SK-N-SH (cell line): ENCODE measurements at regions not wholly inside any gene's neighbourhood (a gene's known extent, or its start where the extent isn't known, plus 50 kb on each side); places are given as distances from the start of the nearest gene placed in this dataset.
A peak's percentile ranks its signal among the peaks of the same experiment; 100 is the strongest.
"Not testable (repeated sequence)": the region's sequence is repeated elsewhere in the genome, so short reads cannot be mapped to it uniquely, and the experiment has no call there.

Experiments
- CTCF ChIA-PET: fragments of 300-600, 350-600 bp; formaldehyde crosslinking; extraction: SDS; loops from one replicate; lab custom pipeline; 2021; lab: Yijun Ruan, JAX
- POLR2A ChIA-PET: fragments of 350-600 bp; sonication (Branson Sonifier 250); formaldehyde crosslinking; extraction: SDS; loops from one replicate; lab custom pipeline; 2020; ENCODE audit warnings: antibody characterized with exemption, inconsistent platforms; lab: Yijun Ruan, JAX
- DNase-seq: peaks from one replicate; pipeline ENCODE4 v3.0.0; 2012
- H2AFZ ChIP-seq: fragments of 200-600 bp; sonication (generic); 2 replicates; pipeline ENCODE4 v1.8.1; 2016; ENCODE audit warnings: antibody characterized with exemption, mild to moderate bottlenecking, low read depth
- H3F3A ChIP-seq: fragments of 200-600 bp; sonication (generic); replicated peaks from 2 replicates; pipeline ENCODE3; 2016; ENCODE audit warnings: antibody characterized with exemption, mild to moderate bottlenecking; ENCODE audit not compliant: insufficient read depth
- H3K27ac ChIP-seq, 2 experiments: fragments of 200-500 bp in 1 of 2; fragments of 200-600 bp in 1 of 2; sonication (Bioruptor generic) in 1 of 2; sonication (generic), shearing (Covaris generic) in 1 of 2; 2 replicates each; pipeline versions ENCODE4 v1.5.1 to v1.6.1; 2014 to 2016; ENCODE audit warnings: low read depth in 2 of 2, inconsistent platforms in 1 of 2, low read length in 1 of 2, mild to moderate bottlenecking in 1 of 2, mixed read lengths in 1 of 2
- H3K27me3 ChIP-seq: fragments of 200-600 bp; sonication (generic), shearing (Covaris generic); 2 replicates; pipeline ENCODE4 v1.6.1; 2016; ENCODE audit warnings: mixed run types; ENCODE audit not compliant: insufficient read depth
- H3K36me3 ChIP-seq, 2 experiments: fragments of 200-500 bp in 1 of 2; fragments of 200-600 bp in 1 of 2; sonication (Bioruptor generic) in 1 of 2; sonication (generic) in 1 of 2; replicated peaks in 1 of 2; 2 replicates each; pipeline versions ENCODE3 to v1.5.1; 2014 to 2016; ENCODE audit warnings: low read length in 1 of 2, mild to moderate bottlenecking in 1 of 2; ENCODE audit not compliant: insufficient read depth in 2 of 2, control insufficient read depth in 1 of 2
- H3K4me1 ChIP-seq, 2 experiments: fragments of 200-500 bp in 1 of 2; fragments of 200-600 bp in 1 of 2; sonication (Bioruptor generic) in 1 of 2; sonication (generic), shearing (Covaris generic) in 1 of 2; 2 replicates each; pipeline versions ENCODE4 v1.5.1 to v1.6.1; 2014 to 2016; ENCODE audit warnings: low read depth in 1 of 2, low read length in 1 of 2, mixed run types in 1 of 2; ENCODE audit not compliant: insufficient read depth in 2 of 2, control insufficient read depth in 1 of 2
- H3K4me2 ChIP-seq: fragments of 200-600 bp; sonication (generic), shearing (Covaris generic); 2 replicates; pipeline ENCODE4 v1.6.1; 2017; ENCODE audit warnings: mixed run types
- H3K4me3 ChIP-seq, 2 experiments: fragments of 200-500 bp in 1 of 2; fragments of 200-600 bp in 1 of 2; sonication (Bioruptor generic) in 1 of 2; sonication (generic), shearing (Covaris generic) in 1 of 2; 2 replicates each; pipeline versions ENCODE4 v1.5.1 to v1.8.1; 2014 to 2016; ENCODE audit warnings: low read depth in 2 of 2, inconsistent platforms in 1 of 2, low read length in 1 of 2, mild to moderate bottlenecking in 1 of 2, mixed read lengths in 1 of 2, moderate library complexity in 1 of 2
- H3K79me2 ChIP-seq: fragments of 200-600 bp; sonication (generic); 2 replicates; pipeline ENCODE4 v1.8.1; 2017; ENCODE audit warnings: mild to moderate bottlenecking; ENCODE audit not compliant: insufficient read depth
- H3K9ac ChIP-seq: fragments of 200-600 bp; sonication (generic); 2 replicates; pipeline ENCODE4 v1.6.1; 2017; ENCODE audit warnings: mixed run types
- H3K9me2 ChIP-seq: fragments of 200-600 bp; sonication (generic); 2 replicates; pipeline ENCODE4 v1.6.1; 2017; ENCODE audit warnings: mixed run types
- H3K9me3 ChIP-seq: fragments of 200-600 bp; sonication (generic); 2 replicates; pipeline ENCODE4 v1.6.1; 2017; ENCODE audit warnings: mixed run types, mild to moderate bottlenecking, moderate library complexity
- H4K20me1 ChIP-seq: fragments of 200-600 bp; sonication (generic); 2 replicates; pipeline ENCODE4 v1.6.1; 2017; ENCODE audit warnings: mild to moderate bottlenecking, mixed run types; ENCODE audit not compliant: insufficient read depth
- GATA2 ChIP-seq: sonication (generic); formaldehyde crosslinking; IDR thresholded peaks from 2 replicates; pipeline ENCODE4 v1.5.0; 2020; ENCODE audit warnings: mild to moderate bottlenecking, missing genetic modification reagents
- IRF3 ChIP-seq: fragments of 150-350 bp; IDR thresholded peaks from 2 replicates; pipeline ENCODE4 v1.6.1; 2016; ENCODE audit warnings: mild to moderate bottlenecking, low read depth, low read length
- NFIC ChIP-seq: IDR thresholded peaks from 2 replicates; pipeline ENCODE4 v1.4.0; 2012; ENCODE audit warnings: borderline replicate concordance
- POLR2AphosphoS5 ChIP-seq: IDR thresholded peaks from 2 replicates; pipeline ENCODE4 v1.6.1; 2012; ENCODE audit warnings: low read depth, low read length
- RAD21 ChIP-seq: IDR thresholded peaks from 2 replicates; pipeline ENCODE4 v1.6.1; 2012; ENCODE audit warnings: mild to moderate bottlenecking, low read length
- SMC3 ChIP-seq: IDR thresholded peaks from 2 replicates; pipeline ENCODE4 v1.6.1; 2012; ENCODE audit warnings: low read depth, low read length, improper control_type of control experiment
- WGBS: methylation state at CpG from one replicate; pipeline ENCODE4 v1.1.6; 2017; ENCODE audit warnings: low lambda C conversion rate; 5-methylcytosine and 5-hydroxymethylcytosine counted together
- TF ChIP-seq, protein P1 (sequence below): IDR thresholded peaks from 2 replicates; pipeline ENCODE4 v1.6.1; 2012; ENCODE audit warnings: mild to moderate bottlenecking, low read depth, low read length, moderate library complexity

DNA sequence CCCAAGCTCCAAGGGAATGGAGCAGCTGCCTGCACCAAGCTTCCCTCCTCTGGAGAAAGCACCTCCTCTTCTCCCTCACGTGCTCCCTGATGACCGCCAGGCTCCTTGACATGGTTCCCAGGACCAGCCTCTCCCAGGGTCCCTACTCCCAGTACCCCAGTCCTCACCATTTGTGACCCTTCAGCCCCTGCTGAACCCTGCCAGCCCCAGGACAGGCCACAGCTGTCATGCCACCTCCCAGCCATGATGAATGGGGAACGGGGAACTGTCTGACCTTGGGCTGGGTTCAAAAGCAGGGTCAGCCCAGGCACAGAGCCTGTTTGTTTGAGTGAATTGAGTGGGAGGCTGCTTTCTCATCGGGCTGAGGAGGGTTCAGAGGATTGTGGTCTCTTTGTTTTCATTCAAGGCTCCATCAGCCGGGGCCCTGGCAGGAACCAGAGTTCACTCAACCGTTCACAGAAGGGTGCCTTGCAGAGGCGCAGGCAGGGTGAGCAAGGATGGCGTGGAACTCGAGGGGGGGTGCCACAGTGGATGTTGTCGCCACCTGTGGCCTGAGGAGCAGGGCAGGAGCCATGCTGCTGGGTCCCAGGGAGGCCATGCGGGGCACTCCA is 344.5 kb upstream of the SFSWAP start:
- Histone ChIP-seq H4K20me1 (no peaks in the 10 kb centered on the region), H3F3A (no peaks in the 10 kb centered on the region), H2AFZ (no peak overlapping the region), H3K36me3 (no peaks in the 10 kb centered on the region), H3K4me3 (no peak overlapping the region), H3K9me2 (no peaks in the 10 kb centered on the region), H3K79me2 (no peaks in the 10 kb centered on the region), H3K4me2 (no peak overlapping the region), H3K9ac (no peak overlapping the region), H3K9me3 (no peaks in the 10 kb centered on the region), H3K27me3 (no peaks in the 10 kb centered on the region), H3K4me1 (peaks cover 0 to 42% of the 10 kb centered on the region in 2 experiments; a peak in 2 of 4 replicates), H3K27ac (no peak overlapping the region)
- POLR2A ChIA-PET = no interaction called here
- no peak for DNase-seq
- WGBS = 51% methylated on average over 10 of the region's 11 CpGs
- TF ChIP-seq SMC3 (no peak), POLR2AphosphoS5 (no peak), RAD21 (no peak), IRF3 (no peak), NFIC (no peak), GATA2 (CRISPR knock-in tag) (no peak)
- TF ChIP-seq, protein P1, sequence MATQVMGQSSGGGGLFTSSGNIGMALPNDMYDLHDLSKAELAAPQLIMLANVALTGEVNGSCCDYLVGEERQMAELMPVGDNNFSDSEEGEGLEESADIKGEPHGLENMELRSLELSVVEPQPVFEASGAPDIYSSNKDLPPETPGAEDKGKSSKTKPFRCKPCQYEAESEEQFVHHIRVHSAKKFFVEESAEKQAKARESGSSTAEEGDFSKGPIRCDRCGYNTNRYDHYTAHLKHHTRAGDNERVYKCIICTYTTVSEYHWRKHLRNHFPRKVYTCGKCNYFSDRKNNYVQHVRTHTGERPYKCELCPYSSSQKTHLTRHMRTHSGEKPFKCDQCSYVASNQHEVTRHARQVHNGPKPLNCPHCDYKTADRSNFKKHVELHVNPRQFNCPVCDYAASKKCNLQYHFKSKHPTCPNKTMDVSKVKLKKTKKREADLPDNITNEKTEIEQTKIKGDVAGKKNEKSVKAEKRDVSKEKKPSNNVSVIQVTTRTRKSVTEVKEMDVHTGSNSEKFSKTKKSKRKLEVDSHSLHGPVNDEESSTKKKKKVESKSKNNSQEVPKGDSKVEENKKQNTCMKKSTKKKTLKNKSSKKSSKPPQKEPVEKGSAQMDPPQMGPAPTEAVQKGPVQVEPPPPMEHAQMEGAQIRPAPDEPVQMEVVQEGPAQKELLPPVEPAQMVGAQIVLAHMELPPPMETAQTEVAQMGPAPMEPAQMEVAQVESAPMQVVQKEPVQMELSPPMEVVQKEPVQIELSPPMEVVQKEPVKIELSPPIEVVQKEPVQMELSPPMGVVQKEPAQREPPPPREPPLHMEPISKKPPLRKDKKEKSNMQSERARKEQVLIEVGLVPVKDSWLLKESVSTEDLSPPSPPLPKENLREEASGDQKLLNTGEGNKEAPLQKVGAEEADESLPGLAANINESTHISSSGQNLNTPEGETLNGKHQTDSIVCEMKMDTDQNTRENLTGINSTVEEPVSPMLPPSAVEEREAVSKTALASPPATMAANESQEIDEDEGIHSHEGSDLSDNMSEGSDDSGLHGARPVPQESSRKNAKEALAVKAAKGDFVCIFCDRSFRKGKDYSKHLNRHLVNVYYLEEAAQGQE = no peak
- TF ChIP-seq, all 33 proteins: peak for 0
- CTCF ChIA-PET = interaction anchor here (0.9 to 1.5 kb wide), 2 partner anchors 89 to 262 kb away, joined by 4 to 5 read pairs; no protein-coding TSS in a partner anchor

DNA sequence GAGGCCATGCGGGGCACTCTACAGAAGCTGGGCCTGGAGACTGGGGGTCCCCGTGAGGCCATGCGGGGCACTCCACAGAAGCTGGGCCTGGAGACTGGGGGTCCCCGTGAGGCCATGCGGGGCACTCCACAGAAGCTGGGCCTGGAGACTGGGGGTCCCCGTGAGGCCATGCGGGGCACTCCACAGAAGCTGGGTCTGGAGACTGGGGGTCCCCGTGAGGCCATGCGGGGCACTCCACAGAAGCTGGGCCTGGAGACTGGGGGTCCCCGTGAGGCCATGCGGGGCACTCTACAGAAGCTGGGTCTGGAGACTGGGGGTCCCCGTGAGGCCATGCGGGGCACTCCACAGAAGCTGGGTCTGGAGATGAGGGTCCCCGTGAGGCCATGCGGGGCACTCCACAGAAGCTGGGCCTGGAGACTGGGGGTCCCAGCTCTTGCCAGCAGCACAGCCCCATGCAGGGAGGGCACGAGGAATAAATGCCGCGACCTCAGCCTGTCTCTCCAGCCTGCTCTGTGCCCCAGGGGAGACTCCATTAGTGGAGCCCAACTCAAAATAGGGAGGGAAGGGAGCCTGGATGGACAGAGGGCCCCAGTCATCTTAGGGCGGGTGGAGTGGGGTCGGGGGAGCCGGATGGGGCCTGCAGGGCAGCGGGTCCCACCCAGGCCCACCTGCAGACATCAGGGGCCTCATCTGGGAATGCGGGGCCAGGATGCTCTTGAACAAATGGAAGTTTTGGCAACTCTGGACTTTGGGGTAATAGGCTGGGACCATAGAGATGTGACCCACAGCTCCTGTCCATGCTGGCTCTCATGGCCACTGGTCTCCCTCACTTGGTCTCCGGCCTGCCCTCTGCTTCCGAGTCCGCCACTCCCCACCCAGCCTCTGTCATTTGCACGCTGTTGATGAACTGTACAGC is 343.6 kb upstream of the SFSWAP start:
- not testable (repeated sequence) for H2AFZ ChIP-seq, H3K36me3 ChIP-seq, H3K4me2 ChIP-seq, H3K4me3 ChIP-seq, H3F3A ChIP-seq, H3K79me2 ChIP-seq, H3K9me2 ChIP-seq, H3K9ac ChIP-seq, H3K9me3 ChIP-seq, H3K27me3 ChIP-seq, H4K20me1 ChIP-seq
- CTCF ChIA-PET = interaction anchor here (0.6 to 1.6 kb wide), 5 partner anchors 87 to 451 kb away, joined by 3 to 6 read pairs (median 5); no protein-coding TSS in a partner anchor
- WGBS = 51% methylated on average over 13 of the region's 27 CpGs
- Histone ChIP-seq H3K4me1 (peaks cover 0 to 46% of the 10 kb centered on the region in 2 experiments; a peak in 1 of 4 replicates), H3K27ac (peak overlapping the region in 1 of 2 experiments; percentile 87; a peak in 2 of 4 replicates)
- POLR2A ChIA-PET = interaction anchor here (0.9 kb wide), 1 partner anchor 20 kb away, joined by 4 read pairs; no protein-coding TSS in a partner anchor
- DNase-seq = peak; percentile 55
